Dedifferentiated amniotic fluid mesenchymal stem cell (primary cell): ENCODE measurements at regions not wholly inside any gene's neighbourhood (a gene's known extent, or its start where the extent isn't known, plus 50 kb on each side); places are given as distances from the start of the nearest gene placed in this dataset.
A peak's percentile ranks its signal among the peaks of the same experiment; 100 is the strongest.

Experiments used
- DNase-seq: peaks from one replicate; pipeline ENCODE4 v3.0.0-alpha.2; 2016; ENCODE audit errors: extremely low spot score

- no peak for DNase-seq
Measured at GRCh38 chr18:5640939-5641338, 97.1 kb upstream of the EPB41L3 start.

GRCh38 chr18:5639131-5639530 lies 95.3 kb upstream of the EPB41L3 start:
- no peak for DNase-seq

- no peak for DNase-seq
Measured at GRCh38 chr18:5632041-5632440, 88.2 kb upstream of the EPB41L3 start.

GRCh38 chr18:5630900-5631413 lies 87.2 kb upstream of the EPB41L3 start:
- DNase-seq: no peak

GRCh38 chr18:5630057-5630899 lies 86.5 kb upstream of the EPB41L3 start:
- DNase-seq: no peak

GRCh38 chr18:5628512-5629255 lies 84.9 kb upstream of the EPB41L3 start:
- no peak for DNase-seq

GRCh38 chr18:5627776-5628511 lies 84.1 kb upstream of the EPB41L3 start:
- DNase-seq: no peak

- DNase-seq: no peak
Measured at GRCh38 chr18:5626130-5626880, 82.5 kb upstream of the EPB41L3 start.

- DNase-seq: no peak
Measured at GRCh38 chr18:5625076-5625475, 81.3 kb upstream of the EPB41L3 start.

GRCh38 chr18:5622905-5623304 lies 79.1 kb upstream of the EPB41L3 start:
- DNase-seq: no peak

GRCh38 chr18:5620289-5620688 lies 76.5 kb upstream of the EPB41L3 start:
- no peak for DNase-seq

GRCh38 chr18:5619376-5619775 lies 75.6 kb upstream of the EPB41L3 start:
- DNase-seq: no peak

- no peak for DNase-seq
Measured at GRCh38 chr18:5618047-5618688, 74.4 kb upstream of the EPB41L3 start.

- DNase-seq: no peak
Measured at GRCh38 chr18:5611221-5611620, 67.4 kb upstream of the EPB41L3 start.

GRCh38 chr18:5608846-5609245 lies 65.0 kb upstream of the EPB41L3 start:
- DNase-seq: no peak

- no peak for DNase-seq
Measured at GRCh38 chr18:5606951-5607350, 63.2 kb upstream of the EPB41L3 start.

- DNase-seq: no peak
Measured at GRCh38 chr18:5604778-5605177, 61.0 kb upstream of the EPB41L3 start.

- no peak for DNase-seq
Measured at GRCh38 chr18:5603153-5603552, 59.4 kb upstream of the EPB41L3 start.

- no peak for DNase-seq
Measured at GRCh38 chr18:5601188-5601624, 57.4 kb upstream of the EPB41L3 start.

GRCh38 chr18:5600378-5601071 lies 56.7 kb upstream of the EPB41L3 start:
- peak; percentile 50 for DNase-seq
